SK-N-MC (cell line): ENCODE measurements at regions not wholly inside any gene's neighbourhood (a gene's known extent, or its start where the extent isn't known, plus 50 kb on each side); places are given as distances from the start of the nearest gene placed in this dataset.

Experiments
- DNase-seq: peaks from one replicate; pipeline ENCODE4 v3.0.0-alpha.2; 2011; ENCODE audit warnings: low read depth, low spot score
- H3K27ac ChIP-seq: fragments of 200-600 bp; sonication (generic); 2 replicates; pipeline ENCODE4 v1.5.1; 2016; ENCODE audit warnings: mixed run types
- H3K36me3 ChIP-seq: fragments of 200-600 bp; sonication (generic); 2 replicates; pipeline ENCODE4 v1.6.1; 2017; ENCODE audit warnings: antibody characterized with exemption, low read length, mixed read lengths; ENCODE audit not compliant: insufficient read depth
- H3K4me3 ChIP-seq: fragments of 200-600 bp; sonication (generic); 2 replicates; pipeline ENCODE4 v1.5.1; 2016
- H3K9ac ChIP-seq: fragments of 200-600 bp; sonication (generic); 2 replicates; pipeline ENCODE4 v1.8.0; 2017; ENCODE audit warnings: mixed run types, mixed read lengths; ENCODE audit not compliant: insufficient read length
- H3K9me3 ChIP-seq: fragments of 200-600 bp; sonication (generic); 2 replicates; pipeline ENCODE4 v1.6.1; 2017; ENCODE audit warnings: low read depth, mild to moderate bottlenecking, antibody characterized with exemption, low read length, moderate library complexity, mixed read lengths
- EZH2 ChIP-seq: fragments of 200-600 bp; sonication (generic); IDR thresholded peaks from one replicate; pipeline ENCODE4 v1.6.1; 2017; ENCODE audit warnings: antibody characterized with exemption
- FOXP2 ChIP-seq: optimal IDR thresholded peaks from 2 replicates; pipeline ENCODE3; 2011; ENCODE audit warnings: mild to moderate bottlenecking, moderate library complexity; ENCODE audit not compliant: insufficient read depth; ENCODE audit errors: extremely low read length, control extremely low read depth
- POLR2AphosphoS5 ChIP-seq: IDR thresholded peaks from 2 replicates; pipeline ENCODE4 v1.6.1; 2012; ENCODE audit warnings: mild to moderate bottlenecking, low read depth, low read length, borderline replicate concordance

- no peak for DNase-seq
- Histone ChIP-seq H3K9ac (no peak overlapping the region), H3K27ac (no peak overlapping the region)
Observed at GRCh38 chr3:102979191-102979590, 544.4 kb downstream of the ZPLD1 start.

GRCh38 chr3:102979682-102980354 is 545.0 kb downstream of the ZPLD1 start:
- DNase-seq = no peak

More at GRCh38 chr3:102979191-102979590, 544.4 kb downstream of the ZPLD1 start:
- Histone ChIP-seq H3K9me3 (no peaks in the 10 kb centered on the region), H3K4me3 (no peak overlapping the region), H3K36me3 (no peaks in the 10 kb centered on the region)
- TF ChIP-seq FOXP2 (no peak), EZH2 (no peak), POLR2AphosphoS5 (no peak)

GRCh38 chr3:102980355-102980696 is 545.5 kb downstream of the ZPLD1 start:
- DNase-seq = no peak
- H3K36me3 ChIP-seq = no peaks in the 10 kb centered on the region
- no peak overlapping the region for H3K4me3 ChIP-seq
- H3K27ac ChIP-seq = no peak overlapping the region
- no peak overlapping the region for H3K9ac ChIP-seq
- H3K9me3 ChIP-seq = no peaks in the 10 kb centered on the region
- TF ChIP-seq FOXP2 = no peak
- no peak for TF ChIP-seq EZH2
- no peak for TF ChIP-seq POLR2AphosphoS5

More at GRCh38 chr3:102979682-102980354, 545.0 kb downstream of the ZPLD1 start:
- Histone ChIP-seq H3K27ac (no peak overlapping the region), H3K36me3 (no peaks in the 10 kb centered on the region), H3K9ac (no peak overlapping the region), H3K9me3 (no peaks in the 10 kb centered on the region), H3K4me3 (no peak overlapping the region)
- TF ChIP-seq FOXP2 (no peak), EZH2 (no peak), POLR2AphosphoS5 (no peak)

- Histone ChIP-seq H3K9ac (no peak overlapping the region), H3K36me3 (no peaks in the 10 kb centered on the region), H3K9me3 (no peaks in the 10 kb centered on the region), H3K27ac (0 out of 2 replicates have a peak overlapping the region, but pooled peaks have one; percentile 11), H3K4me3 (no peak overlapping the region)
- TF ChIP-seq FOXP2 = no peak
- no peak for TF ChIP-seq EZH2
- TF ChIP-seq POLR2AphosphoS5 = no peak
- peak; percentile 18 for DNase-seq
Observed at GRCh38 chr3:103002425-103003176, 567.8 kb downstream of the ZPLD1 start.

- no peak for DNase-seq
- H3K36me3 ChIP-seq = no peaks in the 10 kb centered on the region
- no peak for TF ChIP-seq POLR2AphosphoS5
- no peak for TF ChIP-seq EZH2
- TF ChIP-seq FOXP2 = no peak
- no peak overlapping the region for H3K27ac ChIP-seq
- H3K9ac ChIP-seq = no peak overlapping the region
- no peak overlapping the region for H3K4me3 ChIP-seq
- no peaks in the 10 kb centered on the region for H3K9me3 ChIP-seq
Observed at GRCh38 chr3:103006526-103007183, 571.8 kb downstream of the ZPLD1 start.

- DNase-seq = no peak
- no peaks in the 10 kb centered on the region for H3K36me3 ChIP-seq
- no peaks in the 10 kb centered on the region for H3K9me3 ChIP-seq
- no peak overlapping the region for H3K9ac ChIP-seq
- TF ChIP-seq POLR2AphosphoS5 = no peak
- no peak for TF ChIP-seq EZH2
- no peak for TF ChIP-seq FOXP2
- no peak overlapping the region for H3K4me3 ChIP-seq
- no peak overlapping the region for H3K27ac ChIP-seq
Observed at GRCh38 chr3:103009609-103010008, 574.8 kb downstream of the ZPLD1 start.

GRCh38 chr3:103025880-103026279 is 591.1 kb downstream of the ZPLD1 start:
- TF ChIP-seq EZH2 = no peak
- TF ChIP-seq FOXP2 = no peak
- TF ChIP-seq POLR2AphosphoS5 = no peak
- no peaks in the 10 kb centered on the region for H3K36me3 ChIP-seq
- H3K9me3 ChIP-seq = no peaks in the 10 kb centered on the region
- H3K27ac ChIP-seq = no peak overlapping the region
- no peak overlapping the region for H3K9ac ChIP-seq
- DNase-seq = no peak
- H3K4me3 ChIP-seq = no peak overlapping the region

- Histone ChIP-seq H3K9ac (no peak overlapping the region), H3K4me3 (no peak overlapping the region), H3K36me3 (no peaks in the 10 kb centered on the region), H3K27ac (no peak overlapping the region), H3K9me3 (no peaks in the 10 kb centered on the region)
- no peak for DNase-seq
- TF ChIP-seq POLR2AphosphoS5 (no peak), EZH2 (no peak), FOXP2 (no peak)
Observed at GRCh38 chr3:103033841-103034240, 599.0 kb downstream of the ZPLD1 start.
